Dendritic cell treated with granulocyte-macrophage colony-stimulating factor and Interleukin-4, amounts not matched to agents 40 ng/mL and 50 ng/mL, for 4 days (primary cell): ENCODE measurements at regions not wholly inside any gene's neighbourhood (a gene's known extent, or its start where the extent isn't known, plus 50 kb on each side); places are given as distances from the start of the nearest gene placed in this dataset.

Source experiments
- H3K27ac Mint-ChIP-seq: one replicate; pipeline ENCODE4 v1.8.0; 2022; ENCODE audit warnings: mild to moderate bottlenecking, mixed read lengths
- H3K27me3 Mint-ChIP-seq: one replicate; pipeline ENCODE4 v1.8.0; 2022; ENCODE audit warnings: mild to moderate bottlenecking, mixed read lengths
- H3K36me3 Mint-ChIP-seq: one replicate; pipeline ENCODE4 v1.8.0; 2022; ENCODE audit warnings: low read depth, mixed read lengths
- H3K4me1 Mint-ChIP-seq: one replicate; pipeline ENCODE4 v1.8.0; 2022; ENCODE audit warnings: low read depth, mixed read lengths
- H3K4me3 Mint-ChIP-seq: one replicate; pipeline ENCODE4 v1.8.0; 2022; ENCODE audit warnings: mild to moderate bottlenecking, moderate library complexity, mixed read lengths
- H3K9me3 Mint-ChIP-seq: one replicate; pipeline ENCODE4 v1.8.0; 2022; ENCODE audit warnings: mixed read lengths
- intact Hi-C: fragments of 100-400 bp; cut with micrococcal nuclease; formaldehyde crosslinking; loops from one replicate; pipeline ENCODE4 v1.15.0; 2022

DNA sequence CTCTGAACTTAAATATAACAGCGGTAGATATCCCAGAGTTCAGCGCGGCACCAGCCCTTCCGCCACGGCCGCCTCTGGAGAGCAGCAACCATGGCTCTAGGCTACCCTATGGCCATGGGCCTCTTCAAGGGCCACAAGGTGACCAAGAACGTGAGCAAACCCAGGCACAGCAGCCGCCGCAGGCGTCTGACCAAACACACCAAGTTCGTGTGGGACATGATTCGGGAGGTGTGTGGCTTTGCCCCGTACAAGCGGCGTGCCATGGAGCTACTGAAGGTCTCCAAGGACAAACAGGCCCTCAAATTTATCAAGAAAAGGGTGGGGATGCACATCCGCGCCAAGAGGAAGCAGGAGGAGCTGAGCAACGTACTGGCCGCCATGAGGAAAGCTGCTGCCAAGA lies 229.0 kb downstream of the ACTL7B start:
- Mint-ChIP-seq H3K27me3 (no peaks in the 10 kb centered on the region), H3K9me3 (peaks cover 18% of the 10 kb centered on the region), H3K4me3 (no peak overlapping the region), H3K4me1 (peaks cover 44% of the 10 kb centered on the region), H3K27ac (no peak overlapping the region), H3K36me3 (peaks cover 10% of the 10 kb centered on the region)
- intact Hi-C loops, result no loop called here

DNA sequence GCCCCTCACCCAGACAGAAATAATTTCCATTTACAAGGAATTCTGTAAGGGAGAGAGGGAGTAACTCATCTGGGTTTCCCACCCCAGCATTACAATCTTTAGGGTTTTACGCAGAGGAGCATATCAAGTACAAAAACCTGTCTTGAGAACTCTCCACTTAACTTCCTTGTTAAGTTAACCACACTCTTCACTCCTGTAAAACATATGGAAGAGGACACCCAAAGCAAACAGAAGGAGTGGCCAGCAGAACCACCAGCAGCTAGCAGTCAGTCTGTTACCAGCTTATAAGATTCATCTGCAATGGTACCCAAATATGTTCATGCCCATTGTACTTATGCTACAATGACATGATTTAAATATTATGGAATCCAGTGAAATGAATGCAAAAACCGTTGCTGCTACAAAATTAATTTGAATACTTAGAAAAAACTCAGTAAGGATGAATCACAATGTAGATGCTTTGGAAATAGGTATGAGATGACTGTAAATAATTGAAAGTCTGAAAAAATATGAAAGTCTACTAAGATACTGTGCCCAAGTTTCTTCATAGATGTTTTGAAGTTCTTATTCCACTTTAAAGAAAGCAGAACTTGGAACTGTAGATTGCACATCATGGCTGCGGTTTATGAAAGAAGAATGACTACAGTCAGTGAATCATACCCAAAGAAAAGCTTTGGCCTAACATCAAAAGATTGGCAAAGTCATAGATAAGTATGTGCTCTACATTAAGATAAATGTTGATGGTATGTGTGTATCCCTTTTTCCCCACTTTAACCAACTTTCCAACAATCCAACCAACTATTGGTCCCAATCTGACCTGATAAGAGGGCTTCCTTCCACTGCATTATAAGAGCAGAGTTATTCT lies 233.6 kb downstream of the ACTL7B start:
- H3K4me3 Mint-ChIP-seq, result no peak overlapping the region
- no peak overlapping the region for H3K27ac Mint-ChIP-seq
- H3K36me3 Mint-ChIP-seq, result no peaks in the 10 kb centered on the region
- no peaks in the 10 kb centered on the region for H3K27me3 Mint-ChIP-seq
- peaks cover 6% of the 10 kb centered on the region for H3K9me3 Mint-ChIP-seq
- intact Hi-C loops, result no loop called here
- peaks cover 51% of the 10 kb centered on the region for H3K4me1 Mint-ChIP-seq

DNA sequence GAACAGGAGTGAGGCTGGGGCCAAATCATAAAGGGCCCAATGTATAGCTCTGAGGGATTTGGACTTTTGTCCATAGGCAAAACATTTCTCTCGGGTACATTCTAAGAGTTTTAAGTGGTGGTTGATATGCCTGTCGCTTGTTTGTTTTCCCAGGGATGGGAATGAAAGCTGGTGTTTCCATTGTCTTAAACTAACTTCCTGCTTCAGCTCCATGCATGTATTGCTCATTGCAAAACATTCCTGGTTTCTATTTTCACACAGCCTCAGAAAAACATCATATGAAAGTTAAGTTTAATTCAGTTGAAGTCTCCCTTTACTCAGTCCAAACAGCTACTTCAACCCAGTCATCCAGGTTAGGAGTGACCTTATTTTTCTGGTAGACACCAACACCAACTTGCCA lies 235.0 kb downstream of the ACTL7B start:
- H3K9me3 Mint-ChIP-seq, result no peaks in the 10 kb centered on the region
- peaks cover 55% of the 10 kb centered on the region for H3K4me1 Mint-ChIP-seq
- no peak overlapping the region for H3K4me3 Mint-ChIP-seq
- no peaks in the 10 kb centered on the region for H3K36me3 Mint-ChIP-seq
- no peak overlapping the region for H3K27ac Mint-ChIP-seq
- no peaks in the 10 kb centered on the region for H3K27me3 Mint-ChIP-seq
- intact Hi-C loops, result no loop called here

DNA sequence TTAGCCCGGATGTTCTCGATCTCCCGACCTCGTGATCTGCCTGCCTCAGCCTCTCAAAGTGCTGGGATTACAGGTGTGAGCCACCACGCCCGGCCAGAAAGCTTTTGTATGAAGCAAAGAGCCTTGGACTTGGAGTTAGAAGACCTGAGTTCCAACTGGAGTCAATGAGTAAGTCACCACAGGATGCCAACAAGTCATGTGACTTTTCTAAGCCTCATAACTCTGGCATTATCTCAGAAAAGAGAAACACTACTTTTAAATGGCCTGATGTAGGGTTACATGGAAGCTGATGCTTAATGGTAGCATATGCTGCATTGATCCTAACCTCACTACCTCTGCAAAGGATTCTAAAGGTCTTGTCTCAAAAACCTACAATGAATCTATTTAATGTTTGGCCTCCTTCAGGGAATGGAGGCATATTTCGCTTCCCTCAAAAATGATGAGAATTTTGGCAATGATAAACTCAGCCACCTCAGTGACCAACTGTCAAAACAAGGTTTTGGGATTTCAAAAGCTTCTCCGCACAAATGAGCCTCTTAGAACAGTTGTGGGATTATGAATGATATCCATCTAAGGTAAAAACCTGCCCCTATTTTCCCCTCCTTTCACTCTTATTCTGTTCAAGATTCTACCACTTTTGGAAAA lies 236.8 kb downstream of the ACTL7B start:
- H3K27ac Mint-ChIP-seq, result no peak overlapping the region
- H3K4me3 Mint-ChIP-seq, result no peak overlapping the region
- peaks cover 57% of the 10 kb centered on the region for H3K4me1 Mint-ChIP-seq
- no peaks in the 10 kb centered on the region for H3K27me3 Mint-ChIP-seq
- intact Hi-C loops, result no loop called here
- no peaks in the 10 kb centered on the region for H3K9me3 Mint-ChIP-seq
- no peaks in the 10 kb centered on the region for H3K36me3 Mint-ChIP-seq

DNA sequence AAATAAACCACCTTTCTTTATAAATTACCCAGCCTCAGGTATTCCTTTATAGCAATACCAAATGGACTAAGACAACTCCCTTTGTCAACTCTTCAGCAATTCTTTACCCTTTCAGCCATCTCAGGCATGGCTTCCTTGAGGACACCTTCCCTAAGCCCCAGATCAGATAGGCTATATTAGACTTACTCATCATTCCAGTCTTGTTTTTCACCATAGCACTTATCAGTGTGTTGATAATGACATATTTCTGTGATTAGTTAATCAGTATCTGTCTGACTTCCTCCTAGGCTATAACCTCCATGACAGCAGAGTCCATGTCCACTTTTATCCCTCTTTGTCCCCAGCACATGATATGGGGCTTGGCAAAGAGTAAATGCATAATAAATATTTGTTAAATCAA lies 238.1 kb downstream of the ACTL7B start:
- Mint-ChIP-seq H3K9me3 (no peaks in the 10 kb centered on the region), H3K36me3 (no peaks in the 10 kb centered on the region), H3K4me3 (no peak overlapping the region), H3K4me1 (peaks cover 47% of the 10 kb centered on the region), H3K27ac (no peak overlapping the region), H3K27me3 (no peaks in the 10 kb centered on the region)
- intact Hi-C loops, result no loop called here

DNA sequence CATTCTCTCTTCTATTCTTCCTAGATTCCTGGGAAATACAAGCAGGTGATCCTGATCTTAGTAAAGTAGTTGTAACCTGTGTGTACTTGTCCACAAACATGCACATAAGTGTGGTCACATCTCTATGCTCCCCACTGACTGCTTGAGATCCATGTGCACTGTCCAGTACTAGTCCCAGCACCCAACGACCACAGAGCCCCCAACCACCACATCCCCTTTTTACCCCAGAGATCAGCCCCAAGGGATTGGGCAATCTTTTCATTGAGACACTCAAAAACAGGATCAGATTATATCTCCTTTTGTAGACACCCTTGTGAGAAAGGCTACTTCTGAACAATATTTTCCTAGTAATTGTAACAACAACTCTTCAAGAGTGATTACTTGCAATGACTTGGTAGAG lies 240.6 kb downstream of the ACTL7B start:
- H3K4me3 Mint-ChIP-seq, result no peak overlapping the region
- H3K4me1 Mint-ChIP-seq, result peaks cover 28% of the 10 kb centered on the region
- intact Hi-C loops, result no loop called here
- H3K27me3 Mint-ChIP-seq, result no peaks in the 10 kb centered on the region
- no peaks in the 10 kb centered on the region for H3K36me3 Mint-ChIP-seq
- no peak overlapping the region for H3K27ac Mint-ChIP-seq
- no peaks in the 10 kb centered on the region for H3K9me3 Mint-ChIP-seq

DNA sequence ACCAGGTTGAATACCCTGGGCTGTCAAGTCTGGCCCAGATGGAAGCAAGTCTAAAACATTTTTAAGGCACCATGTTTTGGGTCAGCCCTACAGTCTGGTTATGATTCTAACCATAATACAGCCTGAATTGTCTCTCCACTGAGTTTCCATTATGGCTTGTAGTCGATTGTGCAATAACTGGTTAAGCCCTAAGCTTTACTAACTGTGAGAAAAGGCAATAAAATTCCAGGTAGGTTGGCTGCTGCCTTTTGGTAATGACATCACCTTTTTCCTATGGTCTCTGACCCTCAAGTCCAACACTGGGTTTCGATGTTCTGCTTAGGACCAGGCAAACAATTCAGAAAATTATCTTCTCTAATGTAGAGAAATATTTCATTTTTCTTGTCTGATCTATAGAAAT lies 243.3 kb downstream of the ACTL7B start:
- peaks cover 21% of the 10 kb centered on the region for H3K4me1 Mint-ChIP-seq
- H3K27ac Mint-ChIP-seq, result no peak overlapping the region
- no peaks in the 10 kb centered on the region for H3K36me3 Mint-ChIP-seq
- intact Hi-C loops, result no loop called here
- no peak overlapping the region for H3K4me3 Mint-ChIP-seq
- H3K27me3 Mint-ChIP-seq, result peaks cover 2% of the 10 kb centered on the region
- no peaks in the 10 kb centered on the region for H3K9me3 Mint-ChIP-seq

DNA sequence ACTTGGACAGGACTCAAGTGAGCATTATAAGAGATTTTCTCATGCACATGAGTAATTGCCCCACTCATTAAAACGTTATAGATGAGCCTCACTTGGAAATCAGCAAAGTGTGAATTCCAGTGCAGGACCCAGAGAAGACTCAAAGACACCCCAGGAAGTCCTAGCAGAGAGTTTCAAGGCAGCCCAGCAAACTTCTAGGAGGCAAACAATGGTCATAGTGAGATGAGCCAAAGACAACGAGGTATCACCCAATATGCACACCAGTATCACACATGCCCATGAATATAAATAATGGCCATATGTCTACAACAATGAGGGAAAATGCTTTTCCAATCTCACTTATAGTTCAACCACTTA lies 245.9 kb downstream of the ACTL7B start:
- no peaks in the 10 kb centered on the region for H3K36me3 Mint-ChIP-seq
- H3K4me1 Mint-ChIP-seq, result peaks cover under 1% of the 10 kb centered on the region
- no peak overlapping the region for H3K27ac Mint-ChIP-seq
- H3K9me3 Mint-ChIP-seq, result no peaks in the 10 kb centered on the region
- intact Hi-C loops, result no loop called here
- no peak overlapping the region for H3K4me3 Mint-ChIP-seq
- peaks cover 2% of the 10 kb centered on the region for H3K27me3 Mint-ChIP-seq

DNA sequence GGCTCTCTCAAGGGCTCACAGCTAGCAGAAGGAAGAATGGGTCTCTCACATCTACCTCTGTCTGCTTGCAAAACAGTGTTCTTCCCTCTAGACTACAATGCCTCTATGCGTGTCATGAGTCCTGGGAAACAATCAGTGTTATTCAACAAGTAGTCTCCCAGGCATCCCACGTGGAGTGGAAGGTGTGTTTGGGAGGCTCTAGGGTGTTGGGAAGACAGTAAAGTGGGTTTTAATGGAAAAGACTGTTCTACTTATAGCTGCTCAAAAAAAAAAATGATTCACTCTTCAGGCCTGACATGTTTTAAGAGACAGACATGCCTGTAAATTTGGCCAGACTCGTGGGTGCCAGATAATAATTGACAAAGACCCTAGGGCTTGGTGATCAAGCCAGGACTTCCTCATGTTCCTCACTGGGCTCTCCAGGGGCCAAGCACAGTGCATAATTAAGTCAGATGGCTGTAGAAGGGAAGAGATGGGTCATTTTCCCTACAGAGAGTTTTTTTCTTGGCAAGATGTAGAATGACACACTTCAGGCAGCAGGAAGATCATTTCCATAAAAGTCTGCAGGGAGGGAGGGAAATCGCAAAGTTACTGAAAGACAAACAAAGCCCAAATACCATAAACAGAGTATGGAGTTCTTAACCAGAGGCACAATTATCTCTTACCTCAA lies 246.4 kb downstream of the ACTL7B start:
- H3K27ac Mint-ChIP-seq, result no peak overlapping the region
- no peaks in the 10 kb centered on the region for H3K36me3 Mint-ChIP-seq
- no peaks in the 10 kb centered on the region for H3K9me3 Mint-ChIP-seq
- no peak overlapping the region for H3K4me3 Mint-ChIP-seq
- intact Hi-C loops, result no loop called here
- peaks cover 2% of the 10 kb centered on the region for H3K27me3 Mint-ChIP-seq
- H3K4me1 Mint-ChIP-seq, result no peaks in the 10 kb centered on the region

DNA sequence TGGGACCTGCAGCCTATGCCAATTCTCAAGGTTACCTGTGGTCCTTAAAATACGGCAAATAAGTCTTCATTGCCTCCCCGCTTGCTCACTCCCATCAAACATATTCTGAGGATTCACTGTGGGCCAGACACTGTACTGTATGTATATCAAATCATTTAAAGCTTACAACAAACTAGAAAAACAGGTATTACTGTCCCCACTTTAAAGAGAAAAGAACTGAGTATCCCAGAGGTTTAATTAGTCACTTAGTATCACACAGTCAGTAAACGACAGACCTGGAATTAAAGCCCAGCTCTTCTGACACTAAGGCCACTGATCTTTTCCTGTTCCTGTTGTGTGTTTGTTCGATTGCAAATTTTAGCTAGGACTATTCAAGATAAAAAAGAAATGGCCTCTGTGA lies 248.2 kb downstream of the ACTL7B start:
- H3K4me3 Mint-ChIP-seq, result no peak overlapping the region
- H3K27me3 Mint-ChIP-seq, result peaks cover 2% of the 10 kb centered on the region
- no peaks in the 10 kb centered on the region for H3K4me1 Mint-ChIP-seq
- no peaks in the 10 kb centered on the region for H3K36me3 Mint-ChIP-seq
- H3K27ac Mint-ChIP-seq, result no peak overlapping the region
- H3K9me3 Mint-ChIP-seq, result no peaks in the 10 kb centered on the region
- intact Hi-C loops, result no loop called here

DNA sequence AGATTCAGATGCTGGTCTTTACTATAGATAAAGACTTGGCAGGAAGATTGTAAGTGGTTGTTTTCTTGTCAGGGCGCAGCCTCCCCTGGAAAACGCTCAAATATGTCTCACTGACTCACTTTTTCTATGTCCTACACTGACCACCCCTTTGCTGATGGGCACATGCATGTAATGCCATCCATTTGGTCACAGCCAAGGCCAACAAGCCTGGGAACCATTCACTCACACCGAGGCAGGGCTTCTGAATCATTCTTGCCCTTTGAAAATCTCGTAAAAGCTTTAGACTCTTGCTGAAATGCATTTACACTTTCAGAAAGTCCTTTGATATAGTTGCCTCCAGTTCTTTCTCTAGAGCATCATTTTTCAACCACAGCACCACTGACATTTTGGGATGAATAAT lies 249.4 kb downstream of the ACTL7B start:
- H3K9me3 Mint-ChIP-seq, result no peaks in the 10 kb centered on the region
- H3K4me3 Mint-ChIP-seq, result no peak overlapping the region
- no peaks in the 10 kb centered on the region for H3K36me3 Mint-ChIP-seq
- intact Hi-C loops, result no loop called here
- H3K27ac Mint-ChIP-seq, result no peak overlapping the region
- H3K27me3 Mint-ChIP-seq, result peaks cover 2% of the 10 kb centered on the region
- no peaks in the 10 kb centered on the region for H3K4me1 Mint-ChIP-seq

DNA sequence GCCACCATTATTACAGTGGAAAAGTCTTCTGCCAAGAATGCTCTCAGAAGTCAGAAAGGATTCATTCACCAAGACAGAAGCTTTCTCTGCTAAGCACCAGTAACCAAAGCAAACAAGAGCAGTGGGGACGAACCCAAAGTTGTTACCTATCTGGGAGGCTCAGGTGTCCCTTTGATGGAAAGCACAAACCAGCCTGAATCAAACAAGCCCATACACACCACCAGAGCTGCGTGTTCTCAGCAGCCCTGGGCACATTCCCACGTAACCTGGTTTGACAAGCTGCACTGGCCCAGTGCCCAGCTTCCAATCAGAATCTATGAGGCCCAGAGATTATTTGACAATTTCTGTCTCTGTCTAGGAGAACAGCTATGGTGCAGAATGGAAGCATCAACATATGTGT lies 252.6 kb downstream of the ACTL7B start:
- Mint-ChIP-seq H3K27me3 (no peaks in the 10 kb centered on the region), H3K4me1 (no peaks in the 10 kb centered on the region), H3K4me3 (no peak overlapping the region), H3K27ac (no peak overlapping the region), H3K9me3 (no peaks in the 10 kb centered on the region), H3K36me3 (no peaks in the 10 kb centered on the region)
- intact Hi-C loops, result no loop called here

DNA sequence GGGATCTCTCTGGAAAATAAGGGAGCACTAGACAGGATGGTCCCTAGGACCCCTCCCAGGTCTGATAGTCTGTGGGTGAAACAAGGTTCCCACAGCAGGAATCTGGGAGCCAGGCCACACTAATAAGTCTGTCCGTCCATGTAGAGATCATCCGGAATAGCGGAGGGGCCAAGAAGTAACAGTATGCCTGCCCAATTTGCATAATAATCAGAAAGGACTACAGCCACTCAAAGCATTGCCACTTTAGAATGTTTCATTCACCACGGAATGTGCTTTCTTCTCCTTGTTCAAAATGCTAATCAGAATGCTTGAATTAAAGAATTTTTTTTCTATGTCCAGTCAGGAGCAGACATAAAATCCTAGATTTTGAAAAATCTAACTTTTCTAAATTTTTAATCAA lies 254.9 kb downstream of the ACTL7B start:
- no peak overlapping the region for H3K27ac Mint-ChIP-seq
- H3K4me3 Mint-ChIP-seq, result no peak overlapping the region
- H3K27me3 Mint-ChIP-seq, result no peaks in the 10 kb centered on the region
- H3K9me3 Mint-ChIP-seq, result no peaks in the 10 kb centered on the region
- H3K4me1 Mint-ChIP-seq, result no peaks in the 10 kb centered on the region
- intact Hi-C loops, result no loop called here
- H3K36me3 Mint-ChIP-seq, result no peaks in the 10 kb centered on the region

DNA sequence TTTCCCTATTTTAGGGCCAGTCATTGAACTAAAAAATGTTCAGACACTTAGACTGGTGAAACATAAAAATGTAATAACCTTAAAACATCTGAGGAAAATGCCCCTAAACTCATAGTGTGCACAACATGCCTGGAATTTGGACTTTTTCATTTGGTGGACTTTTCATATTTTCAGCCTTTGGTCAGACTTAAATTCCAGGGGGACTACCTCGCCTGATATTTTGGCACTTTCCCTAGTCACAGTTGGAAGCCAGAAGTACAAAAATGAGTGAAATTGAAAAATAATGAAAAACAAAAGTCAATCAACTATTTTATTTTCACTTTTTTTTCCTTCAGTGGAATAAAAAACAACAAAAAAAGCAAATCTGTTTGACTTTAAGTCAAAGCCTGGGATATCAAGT lies 256.2 kb downstream of the ACTL7B start:
- Mint-ChIP-seq H3K4me3 (no peak overlapping the region), H3K4me1 (no peaks in the 10 kb centered on the region), H3K9me3 (no peaks in the 10 kb centered on the region), H3K27me3 (no peaks in the 10 kb centered on the region), H3K27ac (no peak overlapping the region), H3K36me3 (no peaks in the 10 kb centered on the region)
- intact Hi-C loops, result no loop called here
